T47D (cell line): ENCODE measurements at regions not wholly inside any gene's neighbourhood (a gene's known extent, or its start where the extent isn't known, plus 50 kb on each side); places are given as distances from the start of the nearest gene placed in this dataset.

Experiments used
- DNase-seq, 2 experiments: peaks; one replicate each; pipeline versions ENCODE4 v3.0.0 to v3.0.0-alpha.2; 2011 to 2012; ENCODE audit warnings: low read depth in 1 of 2, low spot score in 1 of 2
- JUND ChIP-seq: IDR thresholded peaks from 2 replicates; pipeline ENCODE4 v1.6.1; 2012; ENCODE audit warnings: low read depth
- in situ Hi-C: cut with HindIII; loops from 2 replicates; pipeline ENCODE4 v1.10.0; 2016; ENCODE audit warnings: low sequenced_read_pairs, low pct_unique_long_range_greater_than_20kb

GRCh38 chr10:124257781-124258180, 160.9 kb downstream of the OAT start:
- DNase-seq = no peak
- no peak for TF ChIP-seq JUND
- in situ Hi-C loops = no loop called here

GRCh38 chr10:124256151-124256550, 162.6 kb downstream of the OAT start:
- DNase-seq = no peak
- no peak for TF ChIP-seq JUND
- in situ Hi-C loops = no loop called here

GRCh38 chr10:124255556-124255955, 162.2 kb upstream of the CHST15 start:
- in situ Hi-C loops = no loop called here
- no peak for TF ChIP-seq JUND
- no peak for DNase-seq

DNA sequence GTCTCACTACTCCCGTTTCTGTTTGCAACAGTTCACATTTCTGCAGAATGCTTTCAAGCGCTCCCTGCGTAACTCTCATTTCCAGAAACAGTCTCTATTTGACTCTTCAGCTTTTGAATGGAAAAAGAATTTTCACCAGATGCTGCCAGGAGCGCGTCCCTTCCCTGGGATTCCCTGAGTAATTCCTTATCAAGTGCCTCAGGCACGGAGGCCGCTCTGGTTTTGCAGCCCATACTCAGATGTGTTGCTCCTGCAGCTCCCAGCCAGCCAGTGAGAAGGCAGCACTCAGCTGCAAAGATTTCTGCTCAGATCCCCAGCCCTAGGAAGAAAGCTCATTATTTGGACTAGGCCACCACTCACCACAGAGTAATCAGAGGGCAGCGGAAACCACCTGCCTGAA, 161.1 kb upstream of the CHST15 start:
- no peak for TF ChIP-seq JUND
- DNase-seq = no peak
- in situ Hi-C loops = no loop called here

DNA sequence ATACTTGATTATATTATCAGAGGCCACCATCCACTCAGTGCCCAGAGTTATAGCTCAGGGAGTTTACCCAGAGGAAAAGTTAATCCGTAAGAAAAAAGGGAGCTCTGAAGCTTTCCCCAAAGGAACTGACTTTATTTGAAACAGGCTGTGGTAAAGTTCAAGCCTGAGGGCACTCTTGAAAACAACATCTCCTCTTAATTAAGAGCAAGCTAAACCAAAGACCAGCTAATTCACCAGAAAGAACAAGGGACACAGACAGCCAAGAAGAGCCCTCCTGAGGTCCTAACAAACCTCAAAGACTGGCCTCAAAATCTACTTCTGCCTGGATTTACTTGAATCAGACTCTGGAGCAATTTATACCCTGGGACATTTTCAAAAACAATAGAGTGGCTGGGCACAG, 159.6 kb upstream of the CHST15 start:
- DNase-seq = no peak
- in situ Hi-C loops = no loop called here
- no peak for TF ChIP-seq JUND

DNA sequence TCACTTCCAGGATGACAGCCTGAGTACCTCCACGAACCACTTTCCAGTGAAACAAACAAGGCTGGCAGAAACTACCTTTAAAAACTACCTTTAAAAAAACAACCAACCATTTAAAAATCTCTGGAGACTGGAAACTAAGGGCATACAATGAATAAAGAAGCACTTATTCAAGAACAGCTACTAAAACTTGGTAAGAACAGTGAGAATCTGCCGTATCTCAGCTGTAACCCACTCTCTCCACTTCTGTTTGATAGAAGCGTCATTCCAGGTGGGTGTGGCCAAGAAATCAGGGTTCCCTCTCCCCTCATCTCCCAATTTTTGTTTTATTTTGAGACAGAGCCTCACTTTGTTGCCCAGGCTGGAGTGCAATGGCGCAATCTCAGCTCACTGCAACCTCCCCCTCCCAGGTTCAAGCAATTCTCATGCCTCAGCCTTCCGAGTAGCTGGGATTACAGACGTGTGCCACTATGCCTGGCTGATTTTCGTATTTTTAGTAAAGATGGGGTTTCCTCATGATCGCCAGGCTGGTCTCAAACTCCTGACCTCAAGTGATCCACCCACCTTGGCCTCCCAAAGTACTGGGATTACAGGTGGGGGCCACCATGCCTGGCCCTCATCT, 158.8 kb upstream of the CHST15 start:
- no peak for TF ChIP-seq JUND
- no peak for DNase-seq
- in situ Hi-C loops = no loop called here

GRCh38 chr10:124251317-124252065, 158.1 kb upstream of the CHST15 start:
- in situ Hi-C loops = no loop called here
- TF ChIP-seq JUND = no peak
- no peak for DNase-seq

- in situ Hi-C loops = no loop called here
- no peak for DNase-seq
- TF ChIP-seq JUND = no peak
These were observed 157.1 kb upstream of the CHST15 start for GRCh38 chr10:124250506-124250905.

DNA sequence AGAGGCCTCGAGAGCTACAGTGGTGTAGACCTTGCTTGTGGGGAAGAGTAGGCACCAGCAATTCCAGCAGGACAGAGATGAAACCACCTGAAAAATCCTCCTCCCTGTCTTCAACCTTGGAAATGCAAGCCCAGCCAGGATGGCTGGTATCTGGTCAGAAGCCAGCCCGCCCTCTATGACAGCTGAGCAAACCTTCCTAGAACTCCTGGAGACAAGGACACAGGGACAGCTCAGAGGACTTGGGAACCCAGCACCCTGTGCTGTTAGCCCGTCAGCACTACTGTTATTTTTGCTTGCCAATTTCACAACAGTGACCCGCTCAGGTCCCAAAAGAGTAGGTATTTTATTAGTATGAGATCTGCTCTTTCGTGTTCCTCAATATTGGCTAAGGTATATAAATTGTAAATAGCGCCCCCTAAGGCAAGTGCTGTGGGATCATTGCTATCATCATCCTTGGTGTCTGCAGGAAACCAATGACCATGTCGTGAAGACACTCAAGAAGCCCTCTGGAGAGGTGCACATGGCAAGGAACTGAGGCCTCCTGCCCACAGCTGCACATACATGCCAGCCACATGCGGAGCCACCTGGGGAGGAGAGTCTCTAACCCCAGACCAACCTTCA, 156.5 kb upstream of the CHST15 start:
- in situ Hi-C loops = no loop called here
- no peak for DNase-seq
- TF ChIP-seq JUND = no peak

DNA sequence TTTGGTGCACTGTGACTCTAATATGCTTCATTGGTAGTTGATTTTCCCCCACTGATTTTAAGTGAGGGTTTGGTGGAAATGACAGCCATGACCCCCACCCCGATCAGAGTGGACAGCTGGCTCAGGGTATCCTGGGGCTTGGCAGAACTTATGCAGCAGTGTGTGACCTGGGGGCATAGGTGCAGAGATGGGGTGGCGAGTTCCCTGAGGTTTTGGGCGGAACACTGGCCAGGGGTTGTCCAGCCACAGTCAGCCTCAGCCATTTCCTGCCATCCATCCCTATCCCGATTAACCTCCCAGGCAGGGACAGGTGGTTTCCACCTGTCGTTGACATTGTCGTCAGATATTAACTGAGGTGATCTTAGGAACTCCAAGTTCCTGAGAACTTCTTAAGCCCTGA, 155.8 kb upstream of the CHST15 start:
- no peak for TF ChIP-seq JUND
- in situ Hi-C loops = no loop called here
- DNase-seq = no peak

GRCh38 chr10:124248056-124249045, 155.0 kb upstream of the CHST15 start:
- in situ Hi-C loops = no loop called here
- no peak for DNase-seq
- no peak for TF ChIP-seq JUND

DNA sequence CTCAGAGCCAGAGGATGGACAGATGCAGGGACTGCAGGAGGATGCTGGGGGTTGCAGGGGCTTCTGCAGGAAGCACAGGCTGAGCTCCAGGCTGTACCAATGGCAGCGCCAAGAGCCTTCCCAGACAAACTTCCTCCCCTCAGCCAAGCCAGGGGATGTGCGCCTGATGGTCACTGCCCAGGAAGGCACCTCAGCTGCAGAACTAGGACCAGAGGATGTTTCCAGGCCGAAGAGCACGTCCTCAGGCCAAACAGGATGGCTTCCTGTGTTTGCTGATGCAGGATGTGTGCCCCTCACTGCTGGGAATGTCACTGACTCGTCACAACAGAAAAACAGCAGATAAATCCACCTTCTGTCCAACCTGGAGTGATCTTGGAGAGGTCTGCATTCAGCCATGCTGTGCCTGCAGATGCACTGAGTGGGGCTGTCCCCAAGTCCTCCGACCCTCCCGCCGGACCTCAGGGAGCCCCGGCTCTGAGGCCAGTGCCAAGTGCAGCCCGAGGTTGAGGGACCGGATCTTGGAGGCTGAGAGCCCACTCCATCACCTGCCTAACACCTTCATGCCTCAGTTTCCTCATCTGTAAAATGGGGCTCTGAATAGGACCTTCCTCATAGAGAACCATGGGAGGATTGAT, 152.5 kb upstream of the CHST15 start:
- DNase-seq = no peak
- in situ Hi-C loops = no loop called here
- no peak for TF ChIP-seq JUND

GRCh38 chr10:124245191-124245590, 151.8 kb upstream of the CHST15 start:
- no peak for DNase-seq
- no peak for TF ChIP-seq JUND
- in situ Hi-C loops = no loop called here
